ENCODE measurements at regions not wholly inside any gene's neighbourhood (a gene's known extent, or its start where the extent isn't known, plus 50 kb on each side); places are given as distances from the start of the nearest gene placed in this dataset.
"Not testable (repeated sequence)": the region's sequence is repeated elsewhere in the genome, so short reads cannot be mapped to it uniquely, and the experiment has no call there.

DNA sequence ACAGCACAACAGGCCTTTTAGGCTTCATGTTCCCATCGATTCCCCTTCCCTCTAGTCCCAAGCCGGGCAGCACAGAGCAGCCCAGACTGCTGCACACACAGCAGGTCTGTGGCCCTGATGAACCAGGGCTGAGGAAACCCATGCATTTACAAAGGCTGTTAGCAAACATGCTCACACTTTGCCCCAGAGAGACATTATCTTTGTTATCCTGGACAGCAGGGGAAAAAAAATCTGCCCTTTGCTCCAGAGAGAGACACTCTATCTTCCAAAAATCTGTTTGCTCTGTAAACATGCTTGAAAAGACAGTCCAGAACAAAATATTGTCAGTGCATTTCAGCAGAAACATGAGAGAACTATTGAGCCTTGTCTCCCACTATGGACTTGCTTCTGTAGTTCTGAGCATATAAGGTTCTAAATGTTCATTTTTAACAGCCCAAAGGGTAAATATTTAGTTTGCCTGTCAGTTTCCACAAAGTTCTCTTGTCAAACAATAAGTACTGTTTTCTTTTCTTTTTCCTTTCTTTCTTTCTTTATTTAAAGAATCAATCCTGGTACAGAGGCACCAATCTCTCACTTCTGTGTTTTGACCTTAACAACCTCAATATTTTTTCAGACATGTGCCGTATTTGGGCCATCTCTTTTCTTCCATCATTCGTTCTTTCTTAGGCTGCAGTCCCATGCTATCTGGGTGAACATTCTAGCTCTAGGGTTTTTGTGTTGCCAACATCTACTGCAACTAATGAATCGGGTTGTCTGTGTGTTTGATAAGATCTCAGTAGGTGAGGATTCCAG lies 468.0 kb downstream of the EPM2A start:
- no peak for DNase-seq (ENCODE audit: low read depth in 3 of 3, low spot score in 2 of 3)

DNA sequence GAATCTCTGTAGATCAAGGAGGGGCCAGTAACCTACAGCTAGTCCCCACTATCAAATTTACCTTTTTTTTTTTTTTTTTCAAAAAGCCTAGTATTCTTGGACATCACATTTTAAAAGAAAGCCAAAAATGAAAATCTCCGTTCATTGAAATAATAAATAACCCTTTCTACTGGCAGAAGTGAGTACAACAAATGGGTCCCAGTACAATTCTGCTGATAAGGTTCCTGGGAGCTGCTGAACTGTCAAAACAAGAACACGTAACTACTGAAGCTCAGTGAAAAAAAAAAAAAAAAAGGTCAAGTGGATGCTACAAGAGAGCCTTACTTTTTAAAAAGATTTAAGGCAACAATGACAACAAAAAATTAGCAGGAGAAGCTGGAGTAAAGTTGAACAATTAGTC lies 464.9 kb downstream of the EPM2A start:
- DNase-seq (ENCODE audit: low read depth in 3 of 3, low spot score in 2 of 3), result no peak

DNA sequence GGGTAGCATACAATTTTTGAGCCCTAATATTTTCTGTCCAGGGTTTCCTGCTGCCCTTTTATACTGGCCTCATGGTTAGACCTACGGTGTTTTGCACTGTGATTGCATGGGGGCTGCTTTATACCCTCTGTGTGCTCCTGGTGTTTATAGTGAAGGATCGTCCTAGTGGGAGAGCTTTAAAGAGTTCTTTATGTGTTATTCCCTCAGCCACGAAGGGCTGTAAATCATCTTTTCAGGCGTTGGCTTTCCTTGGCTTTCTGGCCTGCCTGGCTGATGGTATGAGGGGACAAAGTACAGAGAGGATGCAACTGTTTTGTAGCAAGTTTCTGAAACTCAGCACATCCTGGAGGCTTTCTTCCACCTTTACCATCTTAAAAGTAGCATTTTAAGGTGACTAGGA lies 464.3 kb downstream of the EPM2A start:
- DNase-seq (ENCODE audit: low read depth in 3 of 3, low spot score in 2 of 3), result no peak

DNA sequence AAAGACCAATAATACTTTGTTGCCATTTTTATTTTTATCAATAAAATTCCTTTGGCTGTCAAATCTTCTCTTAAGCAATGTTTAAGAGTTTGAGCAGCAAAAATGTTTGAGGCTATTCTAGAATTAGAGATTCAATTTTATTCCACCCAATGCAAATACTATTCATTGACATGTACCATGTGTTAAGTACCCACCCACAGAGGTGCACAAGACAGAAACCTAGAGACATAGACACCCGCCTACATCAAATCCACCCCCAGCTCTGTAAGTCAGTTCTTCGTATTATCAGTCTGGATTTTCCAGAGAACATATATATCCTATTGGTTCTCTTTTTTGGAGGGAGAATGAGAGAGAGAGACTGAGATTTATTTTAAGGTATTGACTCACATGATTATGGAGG lies 463.7 kb downstream of the EPM2A start:
- DNase-seq (ENCODE audit: low read depth in 3 of 3, low spot score in 2 of 3), result no peak

DNA sequence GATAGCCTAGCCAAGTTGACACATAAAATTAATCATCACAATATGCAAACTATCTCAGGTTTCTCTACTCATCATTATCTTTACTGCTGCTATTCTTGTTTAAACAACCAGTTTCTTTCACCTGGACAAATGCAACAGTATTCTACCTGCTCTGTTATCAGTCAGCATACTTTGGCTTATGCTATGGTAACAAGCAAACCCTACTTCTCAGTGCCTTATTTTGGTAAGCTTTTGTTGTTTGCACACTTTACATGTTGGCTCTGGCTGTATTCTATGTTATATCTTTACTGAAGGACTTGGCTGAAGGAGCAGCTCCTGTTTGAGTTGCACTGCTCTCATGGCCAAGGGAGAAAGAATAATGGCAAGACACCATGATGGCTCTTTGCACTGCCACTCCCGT lies 463.1 kb downstream of the EPM2A start:
- DNase-seq (ENCODE audit: low read depth in 3 of 3, low spot score in 2 of 3), result no peak

DNA sequence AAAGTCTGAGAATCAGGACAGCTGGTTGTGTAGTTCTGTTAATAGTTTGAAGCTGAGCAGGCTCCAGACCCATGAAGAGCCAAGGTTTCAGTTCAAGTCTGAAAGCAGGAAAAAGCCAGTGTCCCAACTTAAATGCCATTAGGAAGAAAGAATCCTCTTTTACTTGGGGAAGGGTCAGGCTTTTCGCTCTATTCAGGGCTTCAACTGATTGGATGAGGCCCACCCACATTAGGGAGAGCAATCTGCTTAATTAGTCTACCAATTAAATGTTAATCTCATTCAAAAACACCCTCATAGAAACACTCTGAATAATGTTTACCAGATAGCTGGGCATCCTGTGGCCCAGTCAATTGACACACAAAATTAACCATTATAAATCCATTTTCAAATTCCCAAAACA lies 462.2 kb downstream of the EPM2A start:
- DNase-seq (ENCODE audit: low read depth in 3 of 3, low spot score in 2 of 3), result no peak

DNA sequence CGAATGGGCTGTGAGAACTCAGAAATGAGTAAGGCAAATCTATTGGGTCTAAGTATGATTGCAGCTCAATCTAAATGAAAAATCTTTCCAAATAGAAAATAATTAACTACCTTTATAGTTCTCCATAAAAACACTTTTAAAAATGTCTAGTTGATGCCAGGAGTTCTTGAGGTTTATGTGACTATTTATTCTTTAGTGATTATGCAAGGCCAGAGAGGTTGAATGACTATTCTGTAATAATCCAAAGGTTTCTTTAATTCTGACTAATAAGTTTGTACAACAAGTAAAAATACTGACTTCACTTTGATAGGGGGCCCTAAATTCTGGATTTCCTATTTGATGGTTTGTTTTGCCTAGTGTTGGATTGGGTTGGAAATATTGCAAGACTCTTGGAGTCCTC lies 461.2 kb downstream of the EPM2A start:
- no peak for DNase-seq (ENCODE audit: low read depth in 3 of 3, low spot score in 2 of 3)

DNA sequence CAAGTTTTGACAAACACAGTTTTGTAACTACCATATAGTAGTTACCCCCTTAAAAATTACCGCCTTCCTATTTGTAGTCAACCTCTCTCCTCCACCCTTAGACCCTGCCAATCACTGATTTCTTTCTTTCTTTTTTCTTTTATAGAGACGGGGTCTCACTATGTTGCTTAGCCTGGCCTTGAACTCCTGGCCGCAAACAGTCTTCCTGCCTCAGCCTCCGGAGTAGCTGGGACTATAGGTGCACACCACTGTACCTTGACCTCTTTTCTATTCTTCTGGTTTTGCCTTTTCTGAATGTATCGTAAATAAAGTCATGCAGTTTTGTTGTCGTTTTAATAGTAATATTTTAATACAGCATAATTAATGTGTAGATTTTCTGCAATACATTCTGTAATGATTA lies 460.3 kb downstream of the EPM2A start:
- no peak for DNase-seq (ENCODE audit: low read depth in 3 of 3, low spot score in 2 of 3)

DNA sequence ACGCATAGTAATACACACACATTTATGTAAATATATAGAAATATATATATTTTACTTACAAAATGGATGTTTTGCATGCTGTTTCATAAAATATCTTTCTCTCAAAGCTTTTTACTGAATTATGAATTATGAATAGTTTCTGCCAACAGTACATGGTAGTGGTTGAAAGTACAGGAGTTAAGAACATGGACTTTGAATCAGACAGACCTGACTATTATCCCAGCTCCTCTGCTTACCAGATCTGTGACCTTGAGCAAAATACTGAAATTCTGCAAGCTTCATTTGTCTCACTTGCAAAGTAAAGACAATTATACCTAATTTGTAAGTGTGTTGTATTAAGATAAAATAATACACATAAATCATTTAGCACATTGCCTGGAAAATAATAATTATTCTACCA lies 459.5 kb downstream of the EPM2A start:
- DNase-seq (ENCODE audit: low read depth in 3 of 3, low spot score in 2 of 3), result no peak

DNA sequence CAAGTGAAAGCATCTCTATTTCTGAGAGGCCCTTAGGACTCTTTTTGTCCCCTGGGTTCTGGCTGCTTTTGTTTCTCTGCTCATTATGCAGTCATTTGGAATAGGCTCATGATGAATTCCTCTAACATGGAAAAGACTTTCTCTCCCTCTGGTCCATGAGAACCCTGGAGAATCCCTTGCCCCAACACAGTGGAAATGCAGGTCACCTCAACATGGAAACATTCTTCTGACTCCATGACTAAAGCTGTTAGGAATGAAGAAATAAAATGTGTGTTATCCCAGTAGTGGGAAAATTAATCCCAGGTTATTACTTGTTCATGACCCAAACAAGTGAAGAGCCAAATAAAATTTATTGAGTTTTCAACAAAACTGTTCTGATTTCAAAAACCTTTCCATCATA lies 458.6 kb downstream of the EPM2A start:
- DNase-seq (ENCODE audit: low read depth in 3 of 3, low spot score in 2 of 3), result no peak

DNA sequence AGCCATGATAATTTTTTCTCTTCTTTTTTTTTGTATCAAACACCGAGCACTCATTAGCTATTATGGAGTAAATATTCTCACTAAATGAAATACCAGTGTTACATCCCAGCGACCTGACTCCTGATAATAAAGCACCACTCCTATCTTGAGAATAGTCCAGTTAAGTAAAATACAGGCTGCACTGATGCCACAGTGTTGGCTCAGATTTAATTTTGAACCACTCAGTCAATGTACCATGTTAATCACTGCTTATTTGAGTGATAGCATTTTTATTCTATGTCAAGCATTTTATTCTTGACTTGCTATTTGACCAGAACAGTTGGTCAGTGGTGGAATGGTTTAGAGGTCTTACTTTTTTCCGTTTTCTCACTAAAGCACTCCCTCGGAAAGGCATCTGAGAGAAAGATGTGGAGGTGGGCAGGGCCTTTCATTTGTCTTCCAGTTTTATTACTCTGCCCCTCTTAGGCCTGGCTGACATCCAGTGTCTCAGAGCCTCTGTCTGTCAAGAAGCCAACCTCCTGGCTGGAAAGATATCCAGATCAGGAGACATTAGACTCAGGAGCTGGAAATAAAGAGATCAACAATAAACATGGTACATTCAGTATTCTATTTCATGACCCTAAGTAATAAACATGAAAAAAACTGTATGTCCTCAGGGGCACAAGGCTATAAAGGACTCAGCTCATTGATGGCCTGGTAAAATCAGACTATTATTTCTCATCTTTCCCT lies 457.8 kb downstream of the EPM2A start:
- DNase-seq (ENCODE audit: low read depth in 3 of 3, low spot score in 2 of 3), result no peak

DNA sequence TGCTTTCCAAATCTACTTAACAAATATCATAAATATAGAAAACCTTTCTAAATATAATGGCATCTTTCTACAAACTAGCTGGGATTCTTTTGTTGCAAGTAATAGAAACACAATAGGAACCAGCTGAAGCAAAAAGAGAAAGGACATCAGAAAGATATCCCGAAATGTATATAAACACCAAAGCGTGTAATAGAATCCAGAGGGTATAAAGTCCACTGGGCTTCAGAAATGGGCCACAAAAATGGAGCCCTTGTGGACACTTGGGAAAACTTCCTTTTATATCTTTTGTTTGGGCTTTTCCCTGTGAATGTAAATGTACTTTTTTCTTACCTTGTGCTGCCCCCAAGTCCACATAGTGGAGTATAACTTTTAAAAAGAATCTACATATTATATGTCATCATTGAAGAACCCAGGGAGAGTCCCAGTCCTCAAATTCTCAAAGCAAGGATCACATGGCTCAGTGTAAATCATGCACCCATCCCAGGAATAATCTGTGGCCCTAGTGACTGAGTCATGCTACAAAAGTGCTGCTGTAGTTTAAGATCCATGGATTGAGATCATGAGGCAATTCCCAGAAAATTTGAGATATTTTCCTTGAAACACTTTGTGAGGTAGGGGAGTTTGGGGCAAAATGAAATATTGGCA lies 457.0 kb downstream of the EPM2A start:
- no peak for DNase-seq (ENCODE audit: low read depth in 3 of 3, low spot score in 2 of 3)

DNA sequence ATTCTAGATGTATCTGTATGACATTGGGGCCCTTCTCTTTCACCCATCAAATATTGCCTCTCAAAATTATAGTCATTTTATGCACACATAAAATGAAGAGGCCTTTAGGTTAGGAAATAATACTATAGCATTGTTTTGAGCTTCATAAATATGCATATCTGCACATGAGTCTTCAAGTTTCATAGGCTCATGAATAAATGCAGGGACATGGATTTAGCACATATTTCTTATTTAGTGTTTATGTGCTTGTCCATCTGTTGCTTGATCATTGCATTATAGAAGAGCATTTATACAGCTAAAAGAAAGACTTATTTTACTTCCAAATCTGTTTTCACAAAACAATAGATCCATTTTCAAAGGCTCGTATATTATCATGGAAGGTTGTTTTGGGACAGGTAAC lies 455.8 kb downstream of the EPM2A start:
- no peak for DNase-seq (ENCODE audit: low read depth in 3 of 3, low spot score in 2 of 3)

DNA sequence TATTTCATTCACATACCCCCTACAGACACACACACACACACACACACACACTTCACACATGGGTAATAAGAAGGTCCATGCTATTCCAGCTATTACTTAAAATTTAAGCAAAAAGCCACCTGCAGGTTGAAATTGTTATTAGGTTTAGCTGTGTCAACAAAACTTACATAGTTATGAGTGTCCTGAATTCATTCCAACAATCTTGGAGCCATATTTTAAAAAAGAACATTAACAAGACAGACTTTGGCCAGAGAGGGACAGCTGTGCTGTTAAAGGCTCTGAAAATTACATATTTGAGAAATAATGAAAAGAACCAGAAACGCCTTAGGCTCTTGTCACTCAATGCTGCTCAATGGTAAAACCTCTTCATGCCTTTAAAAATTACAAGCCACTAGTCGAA lies 455.3 kb downstream of the EPM2A start:
- no peak for DNase-seq (ENCODE audit: low read depth in 3 of 3, low spot score in 2 of 3)

DNA sequence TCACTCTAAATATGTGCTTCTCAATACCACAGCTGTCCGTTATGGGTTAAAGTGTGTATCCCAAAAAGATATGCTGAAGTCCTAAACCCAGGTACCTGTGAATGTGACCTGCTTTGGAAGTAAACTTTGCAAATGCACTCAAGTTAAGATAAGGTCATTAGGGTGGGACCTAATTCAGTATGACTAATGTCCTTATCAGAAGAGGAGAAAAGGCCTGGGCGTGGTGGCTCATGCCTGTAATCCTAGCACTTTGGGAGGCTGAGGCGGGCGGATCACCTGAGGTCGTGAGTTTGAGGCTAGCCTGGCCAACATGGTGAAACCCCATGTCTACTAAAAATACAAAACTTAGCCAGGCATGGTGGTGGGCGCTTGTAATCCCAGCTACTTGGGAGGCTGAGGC lies 452.1 kb downstream of the EPM2A start:
- not testable (repeated sequence) for DNase-seq (ENCODE audit: low read depth in 3 of 3, low spot score in 2 of 3)

DNA sequence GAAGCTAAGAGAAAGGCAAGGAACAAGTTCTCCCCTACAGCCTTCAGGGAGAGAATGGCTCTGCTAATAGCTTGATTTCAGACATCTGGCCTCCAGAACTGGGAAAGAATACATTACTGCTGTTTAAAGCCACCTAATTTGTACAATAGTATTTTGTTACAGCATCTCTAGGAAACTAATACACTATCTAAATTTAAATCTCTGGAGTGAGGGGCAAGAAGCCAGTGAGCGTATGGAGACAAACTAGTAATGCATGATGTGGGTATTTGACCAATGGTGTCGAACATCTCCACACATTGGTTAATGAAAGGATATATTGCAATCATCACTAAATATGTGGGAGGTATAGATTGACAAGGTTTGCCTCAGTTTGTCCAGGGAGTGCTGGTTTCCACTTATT lies 451.5 kb downstream of the EPM2A start:
- DNase-seq (ENCODE audit: low read depth in 3 of 3, low spot score in 2 of 3), result no peak

DNA sequence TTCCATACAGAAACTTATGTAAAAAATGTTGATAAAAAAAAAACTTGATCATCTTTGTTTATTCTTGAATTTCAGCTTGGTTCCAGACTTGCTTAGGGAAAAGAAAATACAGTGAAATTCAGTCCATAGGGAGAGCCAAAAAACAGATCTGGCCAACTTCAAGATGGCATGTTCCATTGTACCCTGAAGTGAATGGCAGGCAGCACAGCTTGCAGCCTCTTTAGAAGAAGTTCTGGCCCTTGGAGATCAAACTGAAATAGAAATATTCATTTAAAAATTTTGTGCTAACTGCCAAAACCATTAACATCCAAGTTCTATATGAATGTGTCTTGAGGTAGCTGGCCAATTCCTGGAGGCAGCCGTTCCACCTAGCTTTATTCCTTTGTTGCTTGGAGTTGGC lies 448.4 kb downstream of the EPM2A start:
- DNase-seq (ENCODE audit: low read depth in 3 of 3, low spot score in 2 of 3), result no peak

DNA sequence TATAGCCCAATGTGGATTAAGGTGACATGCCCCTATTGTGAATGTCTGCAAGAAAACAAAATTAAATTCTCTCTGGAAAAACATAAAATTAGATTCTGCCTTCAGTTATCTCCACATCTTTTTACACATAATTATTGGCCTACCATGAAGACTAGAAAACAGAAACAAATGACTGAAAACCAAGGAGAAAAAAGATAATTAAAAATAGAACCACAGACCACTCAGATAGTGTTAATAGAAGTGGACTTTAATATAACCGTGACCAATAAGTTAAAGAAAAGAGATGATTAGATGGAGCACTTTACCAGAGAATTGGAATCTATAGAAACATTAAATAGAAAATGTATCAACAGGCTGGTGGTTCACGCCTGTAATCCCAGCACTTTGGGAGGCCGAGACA lies 445.7 kb downstream of the EPM2A start:
- no peak for DNase-seq (ENCODE audit: low read depth in 3 of 3, low spot score in 2 of 3)

DNA sequence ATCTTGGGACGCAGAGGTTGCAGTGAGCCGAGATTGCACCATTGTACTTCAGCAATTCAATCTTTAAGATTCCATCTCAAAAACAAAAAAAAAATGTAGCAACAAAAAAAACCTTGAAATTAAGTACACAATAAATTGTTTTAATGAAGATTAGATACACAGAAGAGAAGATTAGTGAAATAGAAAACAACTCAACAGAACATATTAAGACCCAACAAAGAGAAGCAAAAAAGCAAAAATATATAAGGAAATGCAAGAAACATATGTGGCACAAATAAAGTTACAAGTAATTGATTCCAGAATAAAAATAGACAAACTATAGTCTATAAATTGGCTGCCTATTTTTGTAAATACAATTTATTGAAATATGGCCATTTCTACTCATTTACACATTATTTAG lies 445.2 kb downstream of the EPM2A start:
- no peak for DNase-seq (ENCODE audit: low read depth in 3 of 3, low spot score in 2 of 3)

DNA sequence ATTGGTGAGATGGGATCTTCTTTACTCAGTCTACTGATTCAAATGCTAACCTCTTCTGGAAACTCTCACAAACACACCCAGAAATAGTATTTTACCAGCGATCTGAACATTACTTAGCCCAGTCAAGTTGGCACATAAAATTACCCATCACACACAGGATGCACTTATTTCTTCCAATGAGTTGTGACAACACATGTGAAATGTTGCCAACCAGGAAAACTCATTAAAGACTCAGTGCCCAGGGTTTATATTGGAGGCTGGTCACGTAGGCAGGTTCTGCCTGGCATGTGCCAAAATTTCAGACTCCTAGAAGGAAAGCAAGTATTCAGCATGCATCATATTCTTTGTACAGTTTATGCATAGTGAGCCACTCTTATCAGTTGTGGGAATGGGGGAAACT lies 443.3 kb downstream of the EPM2A start:
- no peak for DNase-seq (ENCODE audit: low read depth in 3 of 3, low spot score in 2 of 3)

DNA sequence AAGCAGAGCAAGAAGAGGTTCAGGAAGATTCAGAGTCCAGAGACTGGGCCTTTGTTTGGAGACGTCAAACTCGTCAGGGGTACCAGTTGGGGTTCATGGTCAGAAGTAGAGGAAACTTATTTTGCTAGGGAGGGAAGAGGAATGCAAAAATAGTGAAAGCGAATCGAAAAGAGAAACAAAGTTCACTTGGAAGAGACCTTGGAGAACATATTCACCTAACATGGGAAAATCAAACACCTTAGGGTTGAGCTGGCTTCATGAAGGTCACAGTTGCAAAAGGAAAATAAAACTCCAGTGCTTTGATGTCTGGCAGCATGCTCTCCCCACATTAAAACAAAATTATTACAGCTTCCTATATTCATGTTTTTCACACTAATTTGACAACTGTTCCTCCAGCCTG lies 440.4 kb downstream of the EPM2A start:
- DNase-seq (ENCODE audit: low read depth in 3 of 3, low spot score in 2 of 3), result no peak

DNA sequence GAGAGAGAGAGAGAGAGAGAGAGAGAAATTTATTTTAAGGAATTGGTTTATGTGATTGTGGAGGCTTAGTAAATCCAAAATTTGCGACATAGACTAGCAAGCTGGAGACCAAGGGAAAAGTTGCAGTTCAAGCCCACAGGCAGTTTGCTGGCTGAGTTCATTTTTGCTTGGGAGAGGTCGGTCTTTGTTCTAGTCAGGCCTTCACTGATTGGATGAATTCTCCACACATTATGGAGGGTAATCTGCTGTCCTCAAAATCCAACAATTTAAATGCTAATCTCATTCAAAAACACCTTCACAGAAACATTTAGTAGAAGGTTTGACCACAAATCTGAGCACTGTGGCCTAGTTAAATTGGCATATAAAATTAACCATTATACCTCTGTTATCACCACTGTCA lies 439.6 kb downstream of the EPM2A start:
- no peak for DNase-seq (ENCODE audit: low read depth in 3 of 3, low spot score in 2 of 3)
